ENCODE measurements at regions not wholly inside any gene's neighbourhood (a gene's known extent, or its start where the extent isn't known, plus 50 kb on each side); places are given as distances from the start of the nearest gene placed in this dataset.
"Not testable (repeated sequence)": the region's sequence is repeated elsewhere in the genome, so short reads cannot be mapped to it uniquely, and the experiment has no call there.

GRCh38 chr2:89837962-89838625, 1146.6 kb downstream of the RPIA start:
- peaks cover 5% of the 10 kb centered on the region for H3K4me1 Mint-ChIP-seq (ENCODE audit: low read depth)
- H3K9me3 Mint-ChIP-seq: peaks cover 44% of the 10 kb centered on the region
- peak overlapping the region; percentile 13 for H3K27ac Mint-ChIP-seq
- no peaks in the 10 kb centered on the region for H3K27me3 Mint-ChIP-seq
- peaks cover 26% of the 10 kb centered on the region for H3K36me3 Mint-ChIP-seq (ENCODE audit: low read depth)
- H3K4me3 Mint-ChIP-seq: no peak overlapping the region

- peaks cover 20% of the 10 kb centered on the region for H3K36me3 Mint-ChIP-seq (ENCODE audit: low read depth)
- not testable (repeated sequence) for H3K27ac Mint-ChIP-seq; H3K4me3 Mint-ChIP-seq; H3K27me3 Mint-ChIP-seq; H3K4me1 Mint-ChIP-seq (ENCODE audit: low read depth)
- H3K9me3 Mint-ChIP-seq: peaks cover 37% of the 10 kb centered on the region
Measured at GRCh38 chr2:89840175-89840574, 1148.7 kb downstream of the RPIA start.

GRCh38 chr2:89840781-89841475, 1149.5 kb downstream of the RPIA start:
- H3K9me3 Mint-ChIP-seq: peaks cover 37% of the 10 kb centered on the region
- not testable (repeated sequence) for H3K4me3 Mint-ChIP-seq; H3K4me1 Mint-ChIP-seq (ENCODE audit: low read depth); H3K27me3 Mint-ChIP-seq; H3K27ac Mint-ChIP-seq
- H3K36me3 Mint-ChIP-seq (ENCODE audit: low read depth): peaks cover 20% of the 10 kb centered on the region

DNA sequence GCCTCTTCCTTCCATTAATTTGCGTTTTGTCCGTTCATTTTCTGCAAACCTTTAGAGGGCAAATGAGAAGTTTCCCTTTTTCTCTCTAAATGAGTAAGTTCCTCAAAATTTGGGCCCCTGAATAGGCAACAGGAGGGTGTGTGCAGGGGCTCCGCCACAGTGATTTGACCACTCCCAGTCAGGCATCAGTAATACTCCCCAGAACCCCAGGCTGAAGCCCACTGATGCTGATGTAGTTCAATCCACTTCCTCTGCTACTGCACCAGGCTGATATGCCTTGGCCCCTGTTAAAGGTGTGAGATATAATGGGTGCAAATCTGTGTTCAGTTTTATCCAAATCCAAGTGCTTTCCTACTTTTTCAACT, 1150.0 kb downstream of the RPIA start:
- Mint-ChIP-seq H3K9me3 (peaks cover 34% of the 10 kb centered on the region), H3K27me3 (no peaks in the 10 kb centered on the region), H3K27ac (no peak overlapping the region), H3K4me1 (ENCODE audit: low read depth) (peaks cover 5% of the 10 kb centered on the region), H3K4me3 (no peak overlapping the region), H3K36me3 (ENCODE audit: low read depth) (peaks cover 16% of the 10 kb centered on the region)

DNA sequence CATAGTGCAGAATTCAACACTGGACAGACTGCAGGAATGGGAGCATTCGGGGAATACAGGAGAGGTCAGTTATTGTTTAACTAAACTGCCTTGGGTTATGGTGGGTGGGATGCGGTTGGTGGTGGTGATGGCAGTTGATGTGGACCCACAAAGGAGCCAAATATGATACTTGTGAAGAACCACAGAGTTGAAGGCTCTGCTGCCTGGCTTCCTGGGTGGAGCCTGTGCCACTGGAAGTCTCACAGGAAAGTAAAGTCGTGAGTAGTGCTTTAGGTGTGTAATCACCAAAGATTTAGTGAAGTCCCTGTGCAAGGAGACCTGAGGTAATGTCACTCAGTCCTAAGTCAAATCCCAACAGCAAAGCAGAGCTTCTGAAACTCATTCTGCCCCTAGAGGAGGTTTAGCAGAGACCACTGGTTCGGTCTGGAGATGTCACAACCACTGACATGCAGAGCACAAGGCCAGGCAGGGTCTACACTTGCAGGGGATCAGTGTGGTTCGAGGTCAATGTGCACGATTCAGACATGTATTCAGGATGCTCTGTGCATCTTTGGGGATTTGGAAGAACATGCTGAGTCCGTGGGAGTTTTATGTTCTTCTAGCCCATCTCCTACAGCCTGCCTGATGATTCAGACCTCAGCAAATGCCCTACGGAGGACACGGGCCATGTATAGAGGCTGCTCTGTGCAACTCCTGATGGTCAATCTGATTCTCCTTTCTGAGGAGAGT, 1150.9 kb downstream of the RPIA start:
- no peak overlapping the region for H3K27ac Mint-ChIP-seq
- no peak overlapping the region for H3K4me3 Mint-ChIP-seq
- H3K9me3 Mint-ChIP-seq: peaks cover 32% of the 10 kb centered on the region
- no peaks in the 10 kb centered on the region for H3K27me3 Mint-ChIP-seq
- H3K36me3 Mint-ChIP-seq (ENCODE audit: low read depth): peaks cover 11% of the 10 kb centered on the region
- peaks cover 5% of the 10 kb centered on the region for H3K4me1 Mint-ChIP-seq (ENCODE audit: low read depth)

GRCh38 chr2:89844221-89844943, 1152.9 kb downstream of the RPIA start:
- Mint-ChIP-seq H3K4me3 (no peak overlapping the region), H3K36me3 (ENCODE audit: low read depth) (peaks cover 11% of the 10 kb centered on the region), H3K27me3 (peaks cover 10% of the 10 kb centered on the region), H3K9me3 (peaks cover 17% of the 10 kb centered on the region), H3K4me1 (ENCODE audit: low read depth) (peaks cover 5% of the 10 kb centered on the region), H3K27ac (no peak overlapping the region)

- Mint-ChIP-seq H3K27ac (no peak overlapping the region), H3K4me3 (no peak overlapping the region), H3K36me3 (ENCODE audit: low read depth) (peaks cover 5% of the 10 kb centered on the region), H3K27me3 (peaks cover 17% of the 10 kb centered on the region), H3K4me1 (ENCODE audit: low read depth) (peaks cover 5% of the 10 kb centered on the region), H3K9me3 (peaks cover 12% of the 10 kb centered on the region)
Measured at GRCh38 chr2:89845532-89845931, 1154.1 kb downstream of the RPIA start.

GRCh38 chr2:89848114-89848513, 1156.6 kb downstream of the RPIA start:
- Mint-ChIP-seq H3K4me1 (ENCODE audit: low read depth) (no peaks in the 10 kb centered on the region), H3K27ac (no peak overlapping the region)

DNA sequence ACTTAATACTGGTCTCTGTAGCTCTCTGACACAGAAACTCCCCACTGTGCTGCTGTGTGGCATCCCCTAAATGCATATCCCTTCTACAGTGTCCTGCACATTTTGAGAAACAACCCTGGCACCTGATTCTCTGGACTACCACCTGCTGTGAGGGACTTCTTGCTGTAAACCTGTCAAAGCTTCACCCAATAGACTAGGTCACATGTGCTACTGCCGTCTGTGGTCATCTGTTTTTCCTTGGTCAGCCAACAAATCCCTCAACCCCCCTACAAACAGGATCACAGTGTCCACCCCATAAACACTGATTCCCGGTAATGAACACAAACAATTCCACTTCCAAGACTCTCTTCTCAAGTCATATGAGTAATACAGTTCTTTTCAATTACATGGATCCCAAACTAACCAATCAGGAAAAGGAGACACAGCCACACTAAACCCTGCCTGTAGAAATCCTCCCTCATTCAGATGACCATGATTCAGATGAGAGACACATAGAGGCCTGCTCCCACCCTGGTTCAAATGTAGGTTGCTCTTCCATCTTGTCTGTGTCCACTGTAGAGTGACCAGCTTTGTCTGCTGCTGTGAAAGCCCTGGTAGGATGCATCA, 1157.4 kb downstream of the RPIA start:
- no peak overlapping the region for H3K27ac Mint-ChIP-seq
- no peak overlapping the region for H3K4me3 Mint-ChIP-seq
- H3K9me3 Mint-ChIP-seq: no peaks in the 10 kb centered on the region
- H3K36me3 Mint-ChIP-seq (ENCODE audit: low read depth): no peaks in the 10 kb centered on the region
- H3K4me1 Mint-ChIP-seq (ENCODE audit: low read depth): no peaks in the 10 kb centered on the region
- H3K27me3 Mint-ChIP-seq: peaks cover 17% of the 10 kb centered on the region

More at GRCh38 chr2:89848114-89848513, 1156.6 kb downstream of the RPIA start:
- Mint-ChIP-seq H3K4me3 (no peak overlapping the region), H3K9me3 (no peaks in the 10 kb centered on the region), H3K36me3 (ENCODE audit: low read depth) (no peaks in the 10 kb centered on the region), H3K27me3 (peaks cover 17% of the 10 kb centered on the region)

DNA sequence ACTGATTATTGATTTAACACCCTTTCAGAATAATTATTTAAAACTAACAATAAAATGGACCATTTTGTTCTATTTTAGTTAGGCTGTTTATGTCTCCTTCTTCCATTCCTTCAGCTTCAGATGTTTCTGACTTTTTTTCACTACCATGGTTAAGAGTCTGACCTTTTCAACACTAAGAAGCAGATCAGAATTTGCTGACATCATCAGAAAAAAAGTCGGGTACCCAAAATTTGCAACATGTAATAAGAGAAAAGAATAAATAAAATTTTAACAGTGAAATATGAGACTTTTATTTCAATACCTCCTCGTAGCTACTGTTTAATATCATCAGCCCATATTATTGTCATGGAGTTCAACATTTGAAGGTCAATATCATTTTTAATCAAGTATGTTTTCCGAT, 1158.3 kb downstream of the RPIA start:
- Mint-ChIP-seq H3K27me3 (peaks cover 17% of the 10 kb centered on the region), H3K4me3 (no peak overlapping the region), H3K4me1 (ENCODE audit: low read depth) (no peaks in the 10 kb centered on the region), H3K36me3 (ENCODE audit: low read depth) (no peaks in the 10 kb centered on the region), H3K27ac (no peak overlapping the region), H3K9me3 (no peaks in the 10 kb centered on the region)

DNA sequence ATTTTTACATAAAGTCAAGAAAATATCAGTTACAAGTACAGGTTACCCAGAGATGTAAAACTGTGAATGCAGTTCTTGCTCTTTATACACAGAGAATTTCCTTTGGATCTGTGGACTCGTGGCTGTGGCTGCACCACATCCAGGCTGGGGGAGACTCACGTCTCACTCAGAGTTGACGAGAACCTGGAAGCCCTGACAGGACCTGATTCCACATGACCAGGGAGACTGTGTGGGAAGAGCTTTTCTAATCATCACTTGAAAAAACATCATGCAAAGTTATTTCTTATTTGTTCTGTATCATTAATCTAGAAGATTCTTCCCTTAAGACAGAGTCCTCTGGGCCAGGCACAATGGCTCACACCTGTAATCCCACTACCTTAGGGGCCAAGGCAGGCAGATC, 1159.0 kb downstream of the RPIA start:
- no peaks in the 10 kb centered on the region for H3K4me1 Mint-ChIP-seq (ENCODE audit: low read depth)
- no peaks in the 10 kb centered on the region for H3K9me3 Mint-ChIP-seq
- peaks cover 17% of the 10 kb centered on the region for H3K27me3 Mint-ChIP-seq
- no peak overlapping the region for H3K27ac Mint-ChIP-seq
- no peaks in the 10 kb centered on the region for H3K36me3 Mint-ChIP-seq (ENCODE audit: low read depth)
- H3K4me3 Mint-ChIP-seq: no peak overlapping the region

GRCh38 chr2:89850881-89851582, 1159.6 kb downstream of the RPIA start:
- no peak overlapping the region for H3K4me3 Mint-ChIP-seq
- H3K4me1 Mint-ChIP-seq (ENCODE audit: low read depth): no peaks in the 10 kb centered on the region
- H3K27ac Mint-ChIP-seq: no peak overlapping the region
- H3K36me3 Mint-ChIP-seq (ENCODE audit: low read depth): no peaks in the 10 kb centered on the region
- peaks cover 17% of the 10 kb centered on the region for H3K27me3 Mint-ChIP-seq
- H3K9me3 Mint-ChIP-seq: no peaks in the 10 kb centered on the region

- Mint-ChIP-seq H3K4me3 (no peak overlapping the region), H3K27ac (no peak overlapping the region), H3K4me1 (ENCODE audit: low read depth) (no peaks in the 10 kb centered on the region), H3K36me3 (ENCODE audit: low read depth) (no peaks in the 10 kb centered on the region), H3K9me3 (no peaks in the 10 kb centered on the region), H3K27me3 (peaks cover 17% of the 10 kb centered on the region)
Measured at GRCh38 chr2:89851583-89851905, 1160.1 kb downstream of the RPIA start.

GRCh38 chr2:89853427-89853826, 1162.0 kb downstream of the RPIA start:
- H3K9me3 Mint-ChIP-seq: not testable (repeated sequence)

More at GRCh38 chr2:89853427-89853826, 1162.0 kb downstream of the RPIA start:
- H3K27me3 Mint-ChIP-seq: peaks cover 13% of the 10 kb centered on the region
- H3K4me1 Mint-ChIP-seq (ENCODE audit: low read depth); H3K36me3 Mint-ChIP-seq (ENCODE audit: low read depth); H3K27ac Mint-ChIP-seq; H3K4me3 Mint-ChIP-seq: not testable (repeated sequence)
